ENCODE measurements at regions not wholly inside any gene's neighbourhood (a gene's known extent, or its start where the extent isn't known, plus 50 kb on each side); places are given as distances from the start of the nearest gene placed in this dataset.

DNA sequence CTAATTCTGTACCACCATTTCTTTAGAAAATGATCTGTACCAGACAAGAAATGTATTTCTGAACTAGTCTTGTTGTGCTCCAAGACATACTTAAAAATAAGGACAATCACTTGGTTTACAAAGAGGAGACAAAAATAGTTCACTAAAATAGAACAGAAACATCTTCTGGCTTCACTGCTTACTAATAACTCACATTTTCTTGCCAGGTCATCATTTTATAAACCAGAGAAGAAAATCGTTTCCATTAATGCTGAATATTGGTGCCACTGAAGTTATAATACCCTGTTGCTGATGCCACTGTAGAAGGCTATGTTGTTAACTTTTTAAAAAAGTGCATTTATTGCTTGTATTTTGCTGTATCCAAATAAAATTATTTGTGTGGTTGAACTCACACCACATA lies 94.8 kb upstream of the ZNF236 start:
- Histone ChIP-seq H3K79me2 (ENCODE audit: insufficient read depth, low read length) (no peaks in the 10 kb centered on the region), H3K23ac (ENCODE audit: insufficient read length, low read depth, low read length) (no peak overlapping the region), H4K8ac (replicated peaks; ENCODE audit: insufficient read length, low read depth, low read length) (no peak overlapping the region), H3K9ac (ENCODE audit: extremely low read depth, insufficient read length, low read length) (no peak overlapping the region), H3K27me3 (ENCODE audit: insufficient read depth, low read length) (no peaks in the 10 kb centered on the region), H2AFZ (ENCODE audit: low read length) (no peak overlapping the region), H3K27ac (ENCODE audit: insufficient read length, low read depth, low read length) (no peak overlapping the region), H3K18ac (ENCODE audit: insufficient read length, low read depth, low read length) (no peak overlapping the region), H3K9me3 (ENCODE audit: control insufficient read depth, low read depth, low read length) (peaks cover 9% of the 10 kb centered on the region), H4K91ac (ENCODE audit: insufficient read length, low read depth, low read length) (no peak overlapping the region), H4K20me1 (ENCODE audit: control insufficient read depth, insufficient read depth, insufficient read length) (no peaks in the 10 kb centered on the region), H3K56ac (ENCODE audit: insufficient read length, low read depth, low read length) (no peak overlapping the region), H4K5ac (ENCODE audit: insufficient read length, low read depth, low read length) (no peak overlapping the region), H3K4me1 (ENCODE audit: insufficient read depth, low read length) (no peaks in the 10 kb centered on the region; the same call in 1 of the 2 replicates), H2BK15ac (ENCODE audit: low read depth, low read length) (no peak overlapping the region), H2BK5ac (ENCODE audit: insufficient read length, low read length) (no peak overlapping the region), H3K14ac (ENCODE audit: insufficient read depth, low read length) (no peak overlapping the region), H3K4ac (ENCODE audit: low read depth, low read length) (no peak overlapping the region), H3T11ph (ENCODE audit: low read length) (no peak overlapping the region), H3K4me2 (ENCODE audit: insufficient read depth, insufficient read length, low read length) (no peak overlapping the region), H2AK5ac (ENCODE audit: insufficient read length, low read length) (no peak overlapping the region), H2BK12ac (ENCODE audit: insufficient read length, low read depth, low read length) (no peak overlapping the region), H2BK120ac (ENCODE audit: low read depth, low read length, poor library complexity, severe bottlenecking) (no peak overlapping the region), H3K79me1 (ENCODE audit: insufficient read depth, low read depth, low read length, poor library complexity, severe bottlenecking) (no peaks in the 10 kb centered on the region), H3K23me2 (ENCODE audit: insufficient read length, low read depth, low read length, poor library complexity, severe bottlenecking) (no peaks in the 10 kb centered on the region), H2BK20ac (ENCODE audit: low read depth, low read length, poor library complexity, severe bottlenecking) (no peak overlapping the region)
- no CpG with 5 or more reads among the region's 1 CpG for WGBS (ENCODE audit: extremely low coverage, insufficient read length, low lambda C conversion rate)
- no peaks in the 10 kb centered on the region; the same call in none of the 2 replicates for H3K27me3 Mint-ChIP-seq (ENCODE audit: low read depth)
- no peak for TF ChIP-seq CTCF (conservative IDR thresholded peaks at IDR 0.05)
- peaks cover 8 to 12% of the 10 kb centered on the region in 2 experiments for H3K4me1 Mint-ChIP-seq
- no peak overlapping the region for H3K27ac Mint-ChIP-seq
- DNase-seq = no peak
- H3K36me3 Mint-ChIP-seq (ENCODE audit: insufficient read depth in 1 of 3, low read depth in 3 of 3) = peaks cover 5 to 27% (median 8%) of the 10 kb centered on the region in 3 experiments
- H3K4me3 Mint-ChIP-seq = no peak overlapping the region
- H3K9me3 Mint-ChIP-seq = peaks cover 35 to 41% of the 10 kb centered on the region in 2 experiments
